ENCODE measurements at regions not wholly inside any gene's neighbourhood (a gene's known extent, or its start where the extent isn't known, plus 50 kb on each side); places are given as distances from the start of the nearest gene placed in this dataset.

DNA sequence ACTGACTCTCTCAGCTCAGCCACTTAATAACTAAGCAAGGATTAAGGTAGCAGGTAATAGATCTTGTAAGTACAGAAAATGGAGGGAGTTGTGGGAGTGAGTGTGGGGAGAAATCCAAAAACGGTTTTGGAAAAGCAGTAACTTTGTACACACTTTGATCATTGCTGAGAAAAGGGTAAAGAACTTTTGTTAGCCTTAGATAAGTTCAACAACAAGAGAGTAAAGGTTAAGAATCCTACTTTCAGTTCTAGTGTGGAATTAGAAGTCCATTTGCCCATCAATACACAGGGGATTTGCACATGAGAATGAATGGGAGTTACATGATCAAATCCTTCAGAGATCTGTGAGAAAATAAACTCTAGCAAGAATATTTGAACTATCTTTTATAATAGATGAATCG is 528.7 kb downstream of the SOX2 start:
- Histone ChIP-seq H2AFZ (no peak overlapping the region), H3K4me3 (no peak overlapping the region), H3K27me3 (ENCODE audit: insufficient read depth, low read depth) (no peaks in the 10 kb centered on the region), H3K4me1 (replicated peaks; ENCODE audit: insufficient read depth) (no peaks in the 10 kb centered on the region), H3K79me2 (ENCODE audit: low read depth) (no peaks in the 10 kb centered on the region), H3K36me3 (ENCODE audit: low read depth) (no peaks in the 10 kb centered on the region), H3F3A (ENCODE audit: insufficient read depth, low read depth) (no peaks in the 10 kb centered on the region), H3K27ac (no peak overlapping the region), H4K20me1 (ENCODE audit: insufficient read depth) (no peaks in the 10 kb centered on the region), H3K9me2 (ENCODE audit: insufficient read depth) (no peaks in the 10 kb centered on the region), H3K9me3 (ENCODE audit: insufficient read depth, low read depth) (no peaks in the 10 kb centered on the region), H3K4me2 (no peak overlapping the region)
- peak in 1 of 2 experiments; percentile 12 for DNase-seq
- POLR2A ChIA-PET (ENCODE audit: unreplicated experiment) = no interaction called here
- TF ChIP-seq EZH2 (IDR thresholded peaks at IDR 0.05; ENCODE audit: low read depth) = no peak
- TF ChIP-seq, protein P1, sequence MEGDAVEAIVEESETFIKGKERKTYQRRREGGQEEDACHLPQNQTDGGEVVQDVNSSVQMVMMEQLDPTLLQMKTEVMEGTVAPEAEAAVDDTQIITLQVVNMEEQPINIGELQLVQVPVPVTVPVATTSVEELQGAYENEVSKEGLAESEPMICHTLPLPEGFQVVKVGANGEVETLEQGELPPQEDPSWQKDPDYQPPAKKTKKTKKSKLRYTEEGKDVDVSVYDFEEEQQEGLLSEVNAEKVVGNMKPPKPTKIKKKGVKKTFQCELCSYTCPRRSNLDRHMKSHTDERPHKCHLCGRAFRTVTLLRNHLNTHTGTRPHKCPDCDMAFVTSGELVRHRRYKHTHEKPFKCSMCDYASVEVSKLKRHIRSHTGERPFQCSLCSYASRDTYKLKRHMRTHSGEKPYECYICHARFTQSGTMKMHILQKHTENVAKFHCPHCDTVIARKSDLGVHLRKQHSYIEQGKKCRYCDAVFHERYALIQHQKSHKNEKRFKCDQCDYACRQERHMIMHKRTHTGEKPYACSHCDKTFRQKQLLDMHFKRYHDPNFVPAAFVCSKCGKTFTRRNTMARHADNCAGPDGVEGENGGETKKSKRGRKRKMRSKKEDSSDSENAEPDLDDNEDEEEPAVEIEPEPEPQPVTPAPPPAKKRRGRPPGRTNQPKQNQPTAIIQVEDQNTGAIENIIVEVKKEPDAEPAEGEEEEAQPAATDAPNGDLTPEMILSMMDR (conservative IDR thresholded peaks at IDR 0.05) = no peak
- no TSS peak for BruUV-seq (replicated peaks)
- intact Hi-C loops (cut with micrococcal nuclease; ENCODE audit: unreplicated experiment) = no loop called here
- CTCF ChIA-PET = no interaction called here

DNA sequence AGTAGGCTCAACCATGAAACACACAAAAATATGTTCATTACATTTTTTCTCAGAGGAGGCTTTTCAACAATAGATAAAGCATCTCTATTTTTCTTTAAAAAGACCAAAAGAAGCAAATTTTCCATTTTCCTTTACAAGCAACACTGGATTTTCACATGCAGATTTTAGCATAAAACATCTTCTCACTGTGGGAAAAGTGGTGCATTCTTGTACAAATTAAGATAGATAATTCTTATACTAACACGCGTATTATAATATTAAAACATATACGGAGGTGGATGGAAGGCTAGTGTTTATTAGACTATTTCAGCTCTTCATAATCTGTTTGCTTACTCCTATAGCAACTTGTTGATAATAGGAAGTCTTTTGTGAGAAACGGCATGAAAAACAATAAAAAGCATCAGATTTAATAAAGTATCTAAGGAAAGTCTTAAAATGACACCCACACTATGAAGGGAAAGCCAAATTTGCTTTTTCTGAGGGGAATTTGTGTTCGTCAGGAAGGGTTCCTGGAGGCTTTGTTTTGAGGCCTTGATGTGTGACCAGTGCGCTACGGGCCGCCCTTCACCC is 529.6 kb downstream of the SOX2 start:
- H4K20me1 ChIP-seq (ENCODE audit: insufficient read depth) = no peaks in the 10 kb centered on the region
- no peak overlapping the region for H2AFZ ChIP-seq
- ChIA-PET POLR2A (ENCODE audit: unreplicated experiment) (no interaction called here), CTCF (no interaction called here)
- H3K4me1 ChIP-seq (replicated peaks; ENCODE audit: insufficient read depth) = no peaks in the 10 kb centered on the region
- TF ChIP-seq, protein P1 (conservative IDR thresholded peaks at IDR 0.05) = no peak
- no peak for TF ChIP-seq EZH2 (IDR thresholded peaks at IDR 0.05; ENCODE audit: low read depth)
- no peaks in the 10 kb centered on the region for H3K27me3 ChIP-seq (ENCODE audit: insufficient read depth, low read depth)
- H3K27ac ChIP-seq = no peak overlapping the region
- H3K9me3 ChIP-seq (ENCODE audit: insufficient read depth, low read depth) = no peaks in the 10 kb centered on the region
- no peaks in the 10 kb centered on the region for H3K9me2 ChIP-seq (ENCODE audit: insufficient read depth)
- H3K4me2 ChIP-seq = no peak overlapping the region
- BruUV-seq (replicated peaks) = no TSS peak
- H3K36me3 ChIP-seq (ENCODE audit: low read depth) = no peaks in the 10 kb centered on the region
- no peaks in the 10 kb centered on the region for H3K79me2 ChIP-seq (ENCODE audit: low read depth)
- no peaks in the 10 kb centered on the region for H3F3A ChIP-seq (ENCODE audit: insufficient read depth, low read depth)
- no peak overlapping the region for H3K4me3 ChIP-seq
- intact Hi-C loops (cut with micrococcal nuclease; ENCODE audit: unreplicated experiment) = no loop called here
- peak in 1 of 2 experiments; percentile 6 for DNase-seq

DNA sequence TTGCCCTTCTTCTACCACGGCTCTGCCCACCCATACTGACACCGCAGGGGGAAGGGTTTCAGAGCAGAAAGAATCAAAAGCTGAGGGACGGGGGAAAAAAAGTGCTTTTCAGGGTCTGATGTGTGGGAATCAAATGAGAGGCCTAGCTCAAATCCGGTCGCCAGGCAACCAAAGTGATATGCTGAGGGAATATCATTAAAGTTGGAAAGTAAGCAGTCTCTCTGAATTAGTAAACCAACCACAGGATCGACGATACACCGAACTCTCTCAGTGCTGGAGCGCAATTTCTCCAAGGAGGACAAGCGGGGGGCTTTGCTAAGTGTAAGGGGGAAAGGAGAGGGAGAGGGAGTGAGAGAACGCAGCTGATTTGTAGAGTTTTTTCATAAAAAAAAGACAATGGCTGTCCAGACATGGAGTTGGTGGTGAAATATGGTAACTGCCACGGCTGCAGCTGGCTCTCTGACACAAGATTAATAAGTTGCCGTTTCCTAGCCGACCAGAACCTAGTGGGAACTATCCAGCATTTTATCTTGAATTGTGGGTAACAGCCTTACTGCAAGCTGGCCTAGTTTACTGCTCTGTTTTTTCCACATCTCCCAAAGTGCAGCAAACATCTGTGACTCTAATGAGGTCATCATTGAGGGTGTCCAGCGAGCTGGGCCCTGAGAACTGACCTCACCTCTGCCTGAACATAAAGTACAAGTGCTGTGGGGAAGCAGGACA is 530.2 kb downstream of the SOX2 start:
- Histone ChIP-seq H4K20me1 (ENCODE audit: insufficient read depth) (no peaks in the 10 kb centered on the region), H3K36me3 (ENCODE audit: low read depth) (no peaks in the 10 kb centered on the region), H3K27me3 (ENCODE audit: insufficient read depth, low read depth) (no peaks in the 10 kb centered on the region), H3K4me2 (no peak overlapping the region), H3K4me3 (no peak overlapping the region), H3K27ac (no peak overlapping the region), H3K79me2 (ENCODE audit: low read depth) (no peaks in the 10 kb centered on the region), H3K9me3 (ENCODE audit: insufficient read depth, low read depth) (no peaks in the 10 kb centered on the region), H2AFZ (no peak overlapping the region), H3K9me2 (ENCODE audit: insufficient read depth) (no peaks in the 10 kb centered on the region), H3F3A (ENCODE audit: insufficient read depth, low read depth) (no peaks in the 10 kb centered on the region), H3K4me1 (replicated peaks; ENCODE audit: insufficient read depth) (no peaks in the 10 kb centered on the region)
- intact Hi-C loops (cut with micrococcal nuclease; ENCODE audit: unreplicated experiment) = no loop called here
- BruUV-seq (replicated peaks) = no TSS peak
- CTCF ChIA-PET = no interaction called here
- TF ChIP-seq EZH2 (IDR thresholded peaks at IDR 0.05; ENCODE audit: low read depth) = no peak
- TF ChIP-seq, protein P1 (conservative IDR thresholded peaks at IDR 0.05) = no peak
- POLR2A ChIA-PET (ENCODE audit: unreplicated experiment) = no interaction called here
- DNase-seq = peak in 1 of 2 experiments; percentile 23

Measured in PC-9 (cell line).